MM.1S (cell line): ENCODE measurements at regions not wholly inside any gene's neighbourhood (a gene's known extent, or its start where the extent isn't known, plus 50 kb on each side); places are given as distances from the start of the nearest gene placed in this dataset.

Source experiments
- DNase-seq: peaks from one replicate; pipeline ENCODE4 v3.0.0-alpha.2; 2015
- H2AFZ ChIP-seq: fragments of 300-600 bp; sonication (generic); 2 replicates; pipeline ENCODE4 v1.6.0; 2016; ENCODE audit warnings: antibody characterized with exemption, low read length
- H3F3A ChIP-seq: fragments of 300-600 bp; sonication (generic); 2 replicates; pipeline ENCODE4 v1.6.1; 2016; ENCODE audit warnings: mild to moderate bottlenecking, antibody characterized with exemption, low read length, moderate library complexity, mixed read lengths; ENCODE audit not compliant: insufficient read depth
- H3K27ac ChIP-seq: fragments of 300-600 bp; sonication (generic); 2 replicates; pipeline ENCODE4 v1.5.1; 2016; ENCODE audit warnings: mild to moderate bottlenecking, low read length
- H3K27me3 ChIP-seq: fragments of 300-600 bp; sonication (generic); replicated peaks from 2 replicates; pipeline ENCODE4 v1.6.0; 2016; ENCODE audit warnings: low read length; ENCODE audit not compliant: insufficient read depth
- H3K36me3 ChIP-seq: fragments of 300-600 bp; sonication (generic); replicated peaks from 2 replicates; pipeline ENCODE4 v1.6.1; 2016; ENCODE audit warnings: mild to moderate bottlenecking, low read length, mixed read lengths; ENCODE audit not compliant: insufficient read depth
- H3K4me1 ChIP-seq: fragments of 300-600 bp; sonication (generic); 2 replicates; pipeline ENCODE4 v1.6.1; 2016; ENCODE audit warnings: low read length, mixed read lengths
- H3K4me2 ChIP-seq: fragments of 300-600 bp; sonication (generic); 2 replicates; pipeline ENCODE4 v1.6.0; 2016; ENCODE audit warnings: low read depth, low read length
- H3K4me3 ChIP-seq: fragments of 300-600 bp; sonication (generic); 2 replicates; pipeline ENCODE4 v1.5.1; 2016; ENCODE audit warnings: low read length, mixed read lengths
- H3K79me2 ChIP-seq: fragments of 300-600 bp; sonication (generic); 2 replicates; pipeline ENCODE4 v1.6.1; 2016; ENCODE audit warnings: mixed run types, low read length, mixed read lengths
- H3K9ac ChIP-seq: fragments of 300-600 bp; sonication (generic); 2 replicates; pipeline ENCODE4 v1.6.1; 2016; ENCODE audit warnings: low read length, mixed read lengths
- H3K9me2 ChIP-seq: fragments of 300-600 bp; sonication (generic); replicated peaks from 2 replicates; pipeline ENCODE4 v1.6.1; 2016; ENCODE audit warnings: mild to moderate bottlenecking, low read length, mixed read lengths; ENCODE audit not compliant: insufficient read depth
- H3K9me3 ChIP-seq: fragments of 300-600 bp; sonication (generic); replicated peaks from 2 replicates; pipeline ENCODE4 v1.6.1; 2016; ENCODE audit warnings: mild to moderate bottlenecking, low read length, mixed read lengths; ENCODE audit not compliant: insufficient read depth
- H4K20me1 ChIP-seq: fragments of 300-600 bp; sonication (generic); 2 replicates; pipeline ENCODE4 v1.6.1; 2016; ENCODE audit warnings: mild to moderate bottlenecking, low read length, moderate library complexity, mixed read lengths; ENCODE audit not compliant: insufficient read depth
- CTCF ChIP-seq: fragments of 300-600 bp; sonication (generic); IDR thresholded peaks from 2 replicates; pipeline ENCODE4 v1.5.1; 2016; ENCODE audit warnings: antibody characterized with exemption, low read length, mixed read lengths
- EZH2 ChIP-seq: fragments of 300-600 bp; sonication (generic); optimal IDR thresholded peaks from 2 replicates; pipeline ENCODE3; 2017; ENCODE audit warnings: low read depth, mild to moderate bottlenecking, antibody characterized with exemption, low read length, mixed read lengths
- EZH2phosphoT487 ChIP-seq: fragments of 300-600 bp; sonication (generic); IDR thresholded peaks from 2 replicates; pipeline ENCODE4 v1.6.1; 2018; ENCODE audit warnings: antibody characterized with exemption, low read length

- TF ChIP-seq CTCF, result no peak
- TF ChIP-seq EZH2, result no peak
- TF ChIP-seq EZH2phosphoT487, result no peak
- H3K4me3 ChIP-seq, result no peak overlapping the region
- H3K4me1 ChIP-seq, result no peaks in the 10 kb centered on the region
Measured at GRCh38 chr11:80943226-80943625, 1502.4 kb upstream of the TENM4 start.

GRCh38 chr11:80937842-80938241 lies 1497.0 kb upstream of the TENM4 start:
- TF ChIP-seq EZH2 (no peak), CTCF (no peak)
- H3K4me1 ChIP-seq, result no peaks in the 10 kb centered on the region

More at GRCh38 chr11:80943226-80943625, 1502.4 kb upstream of the TENM4 start:
- Histone ChIP-seq H3K36me3 (no peaks in the 10 kb centered on the region), H3K27me3 (no peaks in the 10 kb centered on the region), H3K9me3 (no peaks in the 10 kb centered on the region), H3K4me2 (no peak overlapping the region), H4K20me1 (no peaks in the 10 kb centered on the region), H2AFZ (no peak overlapping the region), H3F3A (no peaks in the 10 kb centered on the region), H3K27ac (no peak overlapping the region), H3K9me2 (no peaks in the 10 kb centered on the region), H3K79me2 (no peaks in the 10 kb centered on the region), H3K9ac (no peak overlapping the region)
- no peak for DNase-seq

GRCh38 chr11:80930038-80930437 lies 1489.2 kb upstream of the TENM4 start:
- H3F3A ChIP-seq, result no peaks in the 10 kb centered on the region
- H3K27me3 ChIP-seq, result no peaks in the 10 kb centered on the region
- H3K79me2 ChIP-seq, result no peaks in the 10 kb centered on the region
- H3K9me2 ChIP-seq, result no peaks in the 10 kb centered on the region
- no peaks in the 10 kb centered on the region for H3K4me1 ChIP-seq
- no peak overlapping the region for H3K27ac ChIP-seq
- no peak overlapping the region for H3K9ac ChIP-seq
- no peak for DNase-seq
- no peak overlapping the region for H3K4me2 ChIP-seq
- no peak overlapping the region for H3K4me3 ChIP-seq
- no peaks in the 10 kb centered on the region for H3K36me3 ChIP-seq
- no peak for TF ChIP-seq EZH2
- no peak for TF ChIP-seq EZH2phosphoT487
- no peak for TF ChIP-seq CTCF
- no peak overlapping the region for H2AFZ ChIP-seq
- H3K9me3 ChIP-seq, result no peaks in the 10 kb centered on the region
- no peaks in the 10 kb centered on the region for H4K20me1 ChIP-seq

More at GRCh38 chr11:80937842-80938241, 1497.0 kb upstream of the TENM4 start:
- Histone ChIP-seq H3K4me3 (no peak overlapping the region), H3K36me3 (no peaks in the 10 kb centered on the region), H3K27me3 (no peaks in the 10 kb centered on the region), H3K27ac (no peak overlapping the region), H3K9me2 (no peaks in the 10 kb centered on the region), H3K4me2 (no peak overlapping the region), H3F3A (no peaks in the 10 kb centered on the region), H2AFZ (no peak overlapping the region), H3K9ac (no peak overlapping the region), H3K9me3 (no peaks in the 10 kb centered on the region), H3K79me2 (no peaks in the 10 kb centered on the region), H4K20me1 (no peaks in the 10 kb centered on the region)
- no peak for DNase-seq
